Suppressor macrophage treated with lipopolysaccharide for 4 hours (primary cell): ENCODE measurements at regions not wholly inside any gene's neighbourhood (a gene's known extent, or its start where the extent isn't known, plus 50 kb on each side); places are given as distances from the start of the nearest gene placed in this dataset.

Experiments
- DNase-seq: peaks from one replicate; pipeline ENCODE4 v3.0.0-alpha.2; 2020

DNA sequence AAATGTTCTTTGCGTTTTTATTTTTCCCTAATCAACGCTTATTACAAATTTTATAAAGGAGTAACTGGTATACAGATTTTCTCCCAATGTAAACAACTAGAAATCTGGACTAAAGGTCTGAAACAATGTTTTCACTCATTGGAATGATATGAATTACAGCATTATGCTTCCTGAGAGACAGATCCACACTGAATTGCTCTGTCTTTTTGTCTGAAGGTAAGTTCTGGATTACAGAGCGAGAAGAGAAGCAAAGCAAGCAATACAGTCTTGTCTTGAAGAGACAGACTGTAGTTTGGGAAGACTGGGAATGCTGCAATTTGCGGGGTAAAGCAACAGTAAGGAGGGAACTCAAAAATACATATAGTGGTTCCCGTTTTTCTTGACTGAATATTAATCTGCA lies 262.2 kb upstream of the PABPC4L start:
- no peak for DNase-seq

- DNase-seq, result no peak
Measured at GRCh38 chr4:134426821-134427220, 225.2 kb upstream of the PABPC4L start.

GRCh38 chr4:134425756-134426155 lies 224.2 kb upstream of the PABPC4L start:
- no peak for DNase-seq

GRCh38 chr4:134422776-134423175 lies 221.2 kb upstream of the PABPC4L start:
- no peak for DNase-seq

DNA sequence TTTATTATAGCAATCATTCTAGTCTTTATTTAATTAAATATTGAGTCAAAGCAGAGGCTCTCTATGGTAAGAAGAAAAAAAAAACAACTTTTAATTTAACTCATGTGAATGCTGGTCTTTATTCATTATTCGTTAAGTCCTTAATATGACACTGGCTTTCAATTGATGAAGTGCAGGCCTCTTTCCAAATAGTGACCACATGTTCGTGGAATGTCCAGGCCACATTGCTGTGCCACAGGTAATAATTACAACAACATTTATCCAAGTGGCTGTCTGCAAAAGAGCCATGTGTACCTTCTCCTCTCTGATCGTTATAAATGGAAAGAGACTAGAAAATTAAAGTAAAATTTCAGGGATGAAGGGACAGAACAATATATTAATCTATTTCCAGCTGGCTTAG lies 220.1 kb upstream of the PABPC4L start:
- no peak for DNase-seq

DNA sequence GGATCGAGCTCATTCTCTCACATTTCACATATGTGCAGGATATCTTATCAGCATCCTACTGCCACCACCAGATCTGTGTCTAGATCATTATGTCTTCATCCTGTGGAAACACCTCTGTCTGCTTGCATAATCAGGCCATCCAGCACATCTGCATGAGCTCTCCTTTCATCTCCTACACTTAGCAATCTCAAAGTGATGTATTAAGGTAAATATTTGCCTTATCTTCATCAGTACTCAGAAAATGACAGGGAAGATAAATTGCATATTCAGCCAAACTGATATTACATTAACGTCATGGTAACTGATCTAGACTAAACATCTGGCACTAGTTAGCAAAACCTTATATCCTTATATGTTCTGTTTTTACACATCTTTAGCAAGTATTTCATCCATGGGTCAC lies 207.3 kb upstream of the PABPC4L start:
- no peak for DNase-seq

DNA sequence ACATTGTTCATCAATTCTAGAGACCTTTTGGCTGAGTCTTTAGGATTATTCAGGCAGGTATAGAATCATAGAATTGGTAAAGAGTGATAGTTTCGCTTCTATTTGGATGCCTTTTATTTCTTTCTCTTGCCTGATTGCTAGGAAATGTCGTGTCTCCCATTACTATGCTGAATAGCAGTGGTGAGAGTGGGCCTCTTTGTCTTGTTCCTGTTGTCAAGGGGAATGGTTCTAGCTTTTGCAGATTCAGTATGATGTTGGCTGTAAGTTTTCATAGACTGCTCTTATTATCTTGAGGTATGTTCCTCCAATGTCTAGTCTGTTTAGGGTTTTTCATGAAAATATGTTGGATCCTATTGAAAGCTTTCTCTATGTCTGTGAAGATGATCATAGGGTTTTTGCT lies 200.2 kb upstream of the PABPC4L start:
- DNase-seq, result no peak

DNA sequence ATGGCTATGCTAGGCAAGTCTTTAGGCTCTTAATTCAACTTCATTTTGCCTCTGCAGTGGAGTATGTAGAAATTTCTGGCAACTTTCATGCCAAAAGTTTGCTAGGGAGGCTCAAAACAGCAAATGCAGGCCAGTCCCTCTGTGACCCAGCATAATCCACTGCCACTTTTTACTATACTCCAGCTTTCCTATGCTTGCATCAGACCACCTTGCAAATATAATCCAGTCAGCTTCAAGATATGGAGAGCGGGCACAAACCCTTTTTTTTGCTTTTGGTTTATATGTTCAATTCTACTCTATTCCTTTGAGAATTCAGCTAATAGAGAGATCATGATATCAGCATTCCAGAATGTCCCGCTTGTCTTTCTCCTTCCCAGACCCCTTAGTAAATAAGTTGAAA lies 192.0 kb upstream of the PABPC4L start:
- DNase-seq, result no peak

- no peak for DNase-seq
Measured at GRCh38 chr4:134390319-134390718, 188.7 kb upstream of the PABPC4L start.

GRCh38 chr4:134388351-134388750 lies 186.8 kb upstream of the PABPC4L start:
- no peak for DNase-seq

DNA sequence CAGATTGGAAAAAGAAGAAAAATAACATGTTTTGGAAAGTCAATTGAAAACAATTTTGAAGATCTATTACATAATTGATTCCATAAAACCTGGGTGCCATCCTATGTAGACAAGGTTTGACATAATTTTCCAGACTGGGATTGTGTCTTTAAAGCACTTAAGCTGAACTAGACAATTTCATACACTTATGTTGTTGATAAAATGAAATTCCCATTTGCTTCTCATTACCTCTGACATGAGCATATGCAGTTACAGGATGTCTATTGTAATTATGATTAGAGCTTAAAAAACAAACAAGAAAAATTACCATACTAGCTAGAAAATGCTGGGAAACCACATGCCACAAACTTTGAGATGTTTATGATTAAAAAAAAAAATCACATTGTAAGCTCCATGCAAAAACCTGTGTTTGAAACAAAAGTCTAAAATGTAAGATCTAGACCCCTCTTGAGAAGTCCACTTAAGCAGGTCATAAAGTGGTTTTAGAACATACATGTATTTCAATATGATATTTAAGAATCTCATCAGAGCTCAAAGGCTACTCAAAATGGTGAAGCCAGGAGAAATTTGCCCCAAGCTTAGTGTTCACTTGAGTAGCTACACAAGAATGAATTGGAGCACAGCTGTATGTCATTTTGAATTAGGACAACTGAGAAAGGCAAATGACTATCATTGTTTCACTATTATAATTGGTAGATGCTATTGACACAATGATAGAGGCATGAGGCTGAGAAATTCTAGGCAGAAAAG lies 181.1 kb upstream of the PABPC4L start:
- DNase-seq, result no peak

GRCh38 chr4:134375775-134376174 lies 174.2 kb upstream of the PABPC4L start:
- DNase-seq, result no peak

DNA sequence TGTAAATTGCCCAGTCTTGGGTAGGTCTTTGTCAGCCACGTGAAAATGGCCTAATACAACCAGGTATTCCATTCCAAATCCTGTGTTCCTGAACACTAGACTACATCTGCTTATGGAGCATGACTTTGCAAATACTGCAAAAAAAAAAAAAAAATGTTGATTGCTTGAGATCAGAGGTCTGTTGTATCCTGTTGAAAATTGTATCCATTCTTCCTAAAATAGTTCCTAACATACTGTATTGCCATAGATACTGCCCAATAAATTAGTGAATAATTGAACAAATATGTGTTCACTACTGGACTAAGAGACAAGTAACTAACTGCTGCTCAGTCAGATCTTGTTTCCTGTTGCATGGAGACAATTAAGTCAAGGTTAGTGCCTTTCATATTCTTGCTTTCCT lies 164.3 kb upstream of the PABPC4L start:
- DNase-seq, result no peak

DNA sequence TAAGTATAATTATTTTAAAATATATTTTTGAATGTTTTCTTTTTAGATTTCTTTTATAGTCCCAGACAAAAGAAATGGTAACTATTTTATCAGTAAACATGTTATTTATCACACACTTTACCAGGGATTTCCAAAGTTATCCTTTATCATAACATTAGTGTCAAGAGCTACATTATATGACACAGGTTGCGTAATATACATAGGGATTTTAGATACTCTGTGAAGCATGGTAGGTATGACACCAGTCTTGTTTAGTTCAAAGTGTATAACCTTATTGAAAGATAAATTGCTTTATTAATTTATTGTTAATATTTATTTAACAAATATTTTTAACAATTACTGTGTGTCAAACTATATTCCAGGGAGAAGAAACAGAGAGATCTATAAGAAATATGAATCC lies 163.3 kb upstream of the PABPC4L start:
- no peak for DNase-seq

GRCh38 chr4:134345244-134345643 lies 143.7 kb upstream of the PABPC4L start:
- DNase-seq, result no peak

GRCh38 chr4:134343656-134344055 lies 142.1 kb upstream of the PABPC4L start:
- no peak for DNase-seq

DNA sequence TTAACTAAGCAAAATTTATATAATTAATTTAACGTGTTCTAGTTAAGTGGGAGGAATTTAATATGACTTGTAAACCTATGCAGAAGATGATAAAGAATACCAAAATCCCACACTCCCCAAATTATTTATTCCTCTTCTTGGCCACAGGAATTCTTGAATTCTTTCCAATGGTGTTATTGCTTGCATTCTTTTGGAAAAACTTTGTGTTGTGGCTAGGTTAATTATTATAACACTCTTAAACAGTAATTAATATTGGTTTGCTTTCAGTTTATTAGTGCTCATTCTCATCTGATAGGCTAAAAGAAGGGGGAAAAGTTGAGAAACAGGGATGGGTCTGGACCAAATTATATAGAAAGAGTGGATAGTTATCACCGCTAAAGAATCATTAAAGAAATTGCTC lies 141.5 kb upstream of the PABPC4L start:
- DNase-seq, result no peak

GRCh38 chr4:134337574-134337973 lies 136.0 kb upstream of the PABPC4L start:
- DNase-seq, result no peak

DNA sequence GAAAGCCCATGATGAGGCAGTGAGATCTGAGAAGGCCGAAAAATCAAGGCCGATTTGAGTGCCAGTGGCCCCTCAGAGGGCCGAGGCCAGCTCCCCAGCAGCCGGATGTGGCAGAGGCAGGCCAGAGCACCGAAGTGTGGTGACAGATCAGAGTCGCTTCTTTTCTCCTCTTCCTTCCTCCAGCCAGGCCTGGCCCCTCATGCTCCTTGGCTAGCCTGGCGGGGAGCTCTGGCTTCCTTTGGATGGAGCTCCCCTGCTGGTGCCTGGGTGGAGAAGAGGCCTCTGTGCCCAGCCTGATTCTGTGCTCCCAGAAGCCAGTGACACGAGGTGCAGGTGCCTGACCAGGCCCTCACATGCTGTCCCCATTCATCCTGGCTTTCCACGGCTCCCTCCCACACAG lies 127.2 kb upstream of the PABPC4L start:
- DNase-seq, result no peak

DNA sequence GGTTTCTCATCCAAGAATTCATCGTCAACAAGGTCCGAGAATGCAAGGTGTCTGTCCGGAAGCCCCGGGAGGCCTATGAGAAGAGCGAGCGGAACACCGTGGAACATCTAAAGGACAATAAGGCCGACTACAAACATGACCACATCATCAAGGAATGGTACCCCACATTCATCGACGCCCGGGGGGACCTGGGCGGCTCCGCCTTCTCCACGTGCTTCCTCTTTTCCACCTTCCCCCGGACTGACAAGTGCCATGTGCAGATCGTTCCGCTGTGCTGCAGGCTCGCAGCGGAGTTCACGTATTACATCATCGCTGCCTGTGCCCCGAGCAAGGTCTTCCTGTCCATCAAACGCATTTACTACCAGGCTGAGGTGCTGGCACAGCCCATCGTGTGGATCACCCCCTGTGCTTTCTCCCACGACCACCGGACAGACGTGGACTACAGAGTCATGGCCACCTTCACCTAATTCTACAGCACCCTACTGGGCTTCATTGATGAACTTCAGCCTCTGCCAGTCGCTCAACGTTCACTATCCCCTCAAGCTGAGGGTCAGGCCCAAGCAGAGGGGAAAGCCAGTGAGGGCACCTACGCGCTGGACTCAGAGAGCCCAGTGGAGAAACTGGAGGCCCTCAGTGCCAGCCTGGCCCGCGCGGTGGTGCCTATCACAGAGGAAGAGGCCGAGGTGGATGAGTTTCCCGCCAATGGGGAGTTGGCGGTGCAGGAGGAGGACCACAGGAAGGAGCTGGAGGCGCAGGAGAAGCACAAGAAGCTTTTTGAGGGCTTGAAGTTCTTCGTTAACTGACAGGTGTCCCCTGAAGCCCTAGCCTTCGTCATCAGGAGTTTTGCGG lies 125.9 kb upstream of the PABPC4L start:
- DNase-seq, result no peak

DNA sequence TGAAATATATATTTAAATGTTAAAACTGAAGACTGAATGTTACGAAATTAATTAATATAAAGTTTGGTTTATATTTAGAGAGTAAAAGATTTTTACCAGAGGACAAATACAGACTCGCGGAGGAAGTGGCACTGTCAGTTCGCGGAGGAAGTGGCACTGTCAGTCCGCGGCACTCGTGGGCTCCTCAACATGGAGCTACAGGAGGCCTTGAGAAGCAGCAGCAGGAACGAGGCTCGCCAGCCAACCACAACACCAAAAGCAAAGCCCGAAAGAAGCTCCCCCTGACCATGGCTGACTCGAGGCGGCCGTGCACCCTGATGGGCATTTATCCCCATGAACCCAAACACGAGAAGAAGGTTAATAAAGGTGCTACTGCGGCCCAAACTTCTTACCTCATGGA lies 125.3 kb upstream of the PABPC4L start:
- no peak for DNase-seq

- DNase-seq, result no peak
Measured at GRCh38 chr4:134324179-134324578, 122.6 kb upstream of the PABPC4L start.

DNA sequence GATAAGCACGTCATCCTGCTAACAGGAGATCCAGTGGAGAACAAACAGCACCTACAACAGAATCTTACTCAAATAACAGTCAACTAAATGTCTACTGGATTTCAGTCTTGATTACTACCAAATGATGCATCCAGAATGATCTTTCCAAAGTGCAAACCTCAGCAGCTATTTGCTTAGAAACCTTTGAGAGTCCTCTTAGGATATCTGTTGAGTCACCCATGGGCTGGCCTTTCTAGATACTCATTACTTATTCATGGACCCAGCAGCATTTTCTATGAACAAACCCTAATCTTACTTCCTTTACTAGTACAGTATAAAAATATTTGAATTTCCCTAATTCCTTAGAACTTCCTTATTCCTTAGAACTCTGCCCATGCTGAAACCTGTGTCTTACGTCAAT lies 118.5 kb upstream of the PABPC4L start:
- DNase-seq, result no peak

GRCh38 chr4:134313591-134313990 lies 112.0 kb upstream of the PABPC4L start:
- DNase-seq, result no peak

GRCh38 chr4:134309715-134310114 lies 108.1 kb upstream of the PABPC4L start:
- no peak for DNase-seq
